ENCODE measurements at regions not wholly inside any gene's neighbourhood (a gene's known extent, or its start where the extent isn't known, plus 50 kb on each side); places are given as distances from the start of the nearest gene placed in this dataset.

DNA sequence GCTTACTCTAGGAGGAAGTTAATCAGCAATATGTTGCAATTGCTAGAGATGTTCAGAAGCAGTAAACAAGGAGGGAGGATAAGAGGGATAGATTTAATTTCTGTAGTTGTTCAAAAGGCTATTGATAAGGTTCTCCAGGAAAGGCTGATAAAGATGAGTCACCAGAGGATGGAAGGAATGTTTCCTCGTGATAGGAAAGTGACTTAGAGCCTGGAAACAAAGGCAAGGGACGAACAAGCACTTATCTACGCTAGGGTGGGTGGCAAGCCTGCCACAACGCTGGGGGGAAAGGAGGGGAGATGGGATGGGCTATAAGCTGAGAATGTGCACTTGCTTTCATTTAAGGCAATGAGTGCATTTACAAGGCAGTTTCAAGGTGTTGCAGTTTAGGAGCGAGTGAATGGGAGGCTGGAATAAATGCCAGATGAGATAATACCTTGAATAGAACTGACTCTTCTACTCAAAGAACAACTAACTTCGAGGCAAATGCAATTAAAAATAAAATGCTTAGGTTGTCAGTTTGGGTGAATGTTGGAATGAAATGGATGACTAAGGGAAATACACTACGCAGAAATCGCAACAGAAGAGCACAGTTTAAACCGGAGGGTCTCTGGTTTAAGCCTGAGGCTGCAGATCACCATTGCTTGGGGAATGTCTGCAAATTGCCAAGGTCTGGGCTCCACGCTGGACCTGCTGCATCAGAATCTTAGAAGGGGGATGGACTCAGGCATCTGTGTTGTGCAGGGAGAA lies 76.0 kb upstream of the RBBP6 start (continued):
- TF ChIP-seq POLR2AphosphoS5 (IDR thresholded peaks at IDR 0.05; ENCODE audit: low read depth, low read length) (no peak), SP2 (IDR thresholded peaks at IDR 0.05; ENCODE audit: low read length) (no peak), KDM1A (IDR thresholded peaks at IDR 0.05; ENCODE audit: borderline replicate concordance, low read length) (no peak)
- TF ChIP-seq, protein P1, sequence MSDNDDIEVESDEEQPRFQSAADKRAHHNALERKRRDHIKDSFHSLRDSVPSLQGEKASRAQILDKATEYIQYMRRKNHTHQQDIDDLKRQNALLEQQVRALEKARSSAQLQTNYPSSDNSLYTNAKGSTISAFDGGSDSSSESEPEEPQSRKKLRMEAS (IDR thresholded peaks at IDR 0.05) = no peak

Measured in H1 (cell line).